ENCODE measurements at regions not wholly inside any gene's neighbourhood (a gene's known extent, or its start where the extent isn't known, plus 50 kb on each side); places are given as distances from the start of the nearest gene placed in this dataset.

DNA sequence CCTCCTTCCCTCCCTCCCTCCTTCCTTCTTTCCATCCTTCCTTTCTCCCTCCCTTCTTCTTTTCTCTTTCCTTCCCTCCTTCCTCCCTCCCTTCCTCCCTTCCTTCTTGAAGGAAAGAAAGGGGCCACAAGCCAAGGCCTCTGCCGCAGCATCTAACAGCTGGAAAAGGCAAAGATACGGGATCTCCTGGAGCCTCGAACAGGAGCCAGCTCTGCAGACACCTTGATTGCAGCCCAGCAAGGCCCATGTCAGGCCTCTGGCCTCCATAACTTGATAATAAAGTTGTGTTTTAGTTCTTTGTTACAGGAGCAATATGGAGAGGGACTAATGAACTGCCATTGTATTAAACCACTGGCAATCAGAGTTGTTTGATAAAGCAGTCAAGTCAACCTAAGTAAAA, 348.9 kb upstream of the B3GAT1 start:
- TF ChIP-seq POLR2AphosphoS5 (IDR thresholded peaks at IDR 0.05): no peak
- TF ChIP-seq, protein P1, sequence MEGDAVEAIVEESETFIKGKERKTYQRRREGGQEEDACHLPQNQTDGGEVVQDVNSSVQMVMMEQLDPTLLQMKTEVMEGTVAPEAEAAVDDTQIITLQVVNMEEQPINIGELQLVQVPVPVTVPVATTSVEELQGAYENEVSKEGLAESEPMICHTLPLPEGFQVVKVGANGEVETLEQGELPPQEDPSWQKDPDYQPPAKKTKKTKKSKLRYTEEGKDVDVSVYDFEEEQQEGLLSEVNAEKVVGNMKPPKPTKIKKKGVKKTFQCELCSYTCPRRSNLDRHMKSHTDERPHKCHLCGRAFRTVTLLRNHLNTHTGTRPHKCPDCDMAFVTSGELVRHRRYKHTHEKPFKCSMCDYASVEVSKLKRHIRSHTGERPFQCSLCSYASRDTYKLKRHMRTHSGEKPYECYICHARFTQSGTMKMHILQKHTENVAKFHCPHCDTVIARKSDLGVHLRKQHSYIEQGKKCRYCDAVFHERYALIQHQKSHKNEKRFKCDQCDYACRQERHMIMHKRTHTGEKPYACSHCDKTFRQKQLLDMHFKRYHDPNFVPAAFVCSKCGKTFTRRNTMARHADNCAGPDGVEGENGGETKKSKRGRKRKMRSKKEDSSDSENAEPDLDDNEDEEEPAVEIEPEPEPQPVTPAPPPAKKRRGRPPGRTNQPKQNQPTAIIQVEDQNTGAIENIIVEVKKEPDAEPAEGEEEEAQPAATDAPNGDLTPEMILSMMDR (IDR thresholded peaks at IDR 0.05): no peak
- no peak for TF ChIP-seq EP300 (IDR thresholded peaks at IDR 0.05; ENCODE audit: low read depth)
